HCT116 (cell line): ENCODE measurements at regions not wholly inside any gene's neighbourhood (a gene's known extent, or its start where the extent isn't known, plus 50 kb on each side); places are given as distances from the start of the nearest gene placed in this dataset.

Experiments used
- ATAC-seq: fragments of 200-7000 bp; cut with Tn5 transposase; 2 replicates; pipeline ENCODE4 v1.9.1; 2020; ENCODE audit warnings: mild to moderate bottlenecking, moderate library complexity
- BruUV-seq: library from RNA; stranded (reverse); fragments of 400-500 nt; replicated peaks from 2 replicates; lab custom pipeline; 2021; lab: Mats Ljungman, UMichigan
- CTCF ChIA-PET: fragments of 300-600 bp; sonication (Branson Sonifier 250); formaldehyde crosslinking; loops from one replicate; lab custom pipeline; 2021; ENCODE audit warnings: antibody characterized with exemption; lab: Charles Lee
- POLR2A ChIA-PET: fragments of 300-600, 350-600 bp; sonication (Branson Sonifier 250); formaldehyde crosslinking; loops from one replicate; lab custom pipeline; 2021; ENCODE audit warnings: antibody characterized with exemption; lab: Charles Lee
- RAD21 ChIA-PET, 2 experiments: fragments of 300-600 bp; sonication (Branson Sonifier 250); formaldehyde crosslinking; loops; one replicate each; lab custom pipeline; 2023; ENCODE audit warnings: low total read pairs in 2 of 2; ENCODE audit not compliant: uncharacterized antibody in 2 of 2, unreplicated experiment in 2 of 2, low non-redundant PET in 1 of 2; lab: Charles Lee
- DNase-seq: peaks from one replicate; pipeline ENCODE4 v3.0.0-alpha.2; 2010; ENCODE audit warnings: low read depth, low spot score
- H2AFZ ChIP-seq: fragments of 200-600 bp; shearing (Covaris generic), sonication (generic); 2 replicates; pipeline ENCODE4 v1.6.1; 2017; ENCODE audit warnings: low read depth, mixed run types, mixed read lengths, antibody characterized with exemption, low read length; ENCODE audit not compliant: poor library complexity, severe bottlenecking
- H3K27ac ChIP-seq: 2 replicates; pipeline ENCODE4 v1.5.1; 2012; ENCODE audit warnings: low read depth, low read length
- H3K27me3 ChIP-seq: fragments of 200-600 bp; sonication (generic); 2 replicates; pipeline ENCODE4 v1.6.1; 2016; ENCODE audit warnings: mixed run types, low read length, mixed read lengths; ENCODE audit not compliant: insufficient read depth
- H3K36me3 ChIP-seq, 2 experiments: fragments of 200-500 bp in 1 of 2; fragments of 200-600 bp in 1 of 2; sonication (Bioruptor generic) in 1 of 2; sonication (generic) in 1 of 2; 2 replicates each; pipeline versions ENCODE4 v1.5.1 to v1.6.1; 2014 to 2016; ENCODE audit warnings: low read length in 2 of 2, inconsistent platforms in 1 of 2, mixed read lengths in 1 of 2, mixed run types in 1 of 2; ENCODE audit not compliant: insufficient read depth in 2 of 2, control insufficient read depth in 1 of 2
- H3K4me1 ChIP-seq, 2 experiments: fragments of 200-600 bp in 1 of 2; sonication (generic) in 1 of 2; 2 replicates each; pipeline versions ENCODE4 v1.5.1 to v1.6.1; 2012 to 2017; ENCODE audit warnings: low read length in 2 of 2, inconsistent platforms in 1 of 2, mild to moderate bottlenecking in 1 of 2, mixed read lengths in 1 of 2, mixed run types in 1 of 2, moderate library complexity in 1 of 2; ENCODE audit not compliant: insufficient read depth in 2 of 2, control insufficient read depth in 1 of 2
- H3K4me2 ChIP-seq: fragments of 200-600 bp; sonication (generic); 2 replicates; pipeline ENCODE4 v1.6.1; 2017; ENCODE audit warnings: mixed run types, low read length, mixed read lengths
- H3K4me3 ChIP-seq, 2 experiments: fragments of 200-600 bp in 1 of 2; sonication (generic) in 1 of 2; replicated peaks in 1 of 2; 2 replicates each; pipeline ENCODE4 v1.5.1; 2011 to 2016; ENCODE audit warnings: low read length in 2 of 2, control low read depth in 1 of 2, low read depth in 1 of 2, mild to moderate bottlenecking in 1 of 2, mixed read lengths in 1 of 2, mixed run types in 1 of 2
- H3K79me2 ChIP-seq: fragments of 200-600 bp; sonication (generic); 2 replicates; pipeline ENCODE4 v1.6.1; 2017; ENCODE audit warnings: mild to moderate bottlenecking, mixed run types, low read length, moderate library complexity, mixed read lengths; ENCODE audit not compliant: insufficient read depth
- H3K9ac ChIP-seq: fragments of 200-600 bp; sonication (generic); 2 replicates; pipeline ENCODE4 v1.6.1; 2016; ENCODE audit warnings: low read length, mixed read lengths
- H3K9me2 ChIP-seq: fragments of 200-600 bp; sonication (generic), shearing (Covaris generic); 2 replicates; pipeline ENCODE4 v1.6.1; 2017; ENCODE audit warnings: mixed run types, mild to moderate bottlenecking, moderate library complexity; ENCODE audit not compliant: insufficient read depth
- H3K9me3 ChIP-seq, 2 experiments: fragments of 200-500 bp in 1 of 2; fragments of 200-600 bp in 1 of 2; sonication (Bioruptor generic) in 1 of 2; sonication (generic) in 1 of 2; 2 replicates each; pipeline ENCODE4 v1.6.1; 2014 to 2017; ENCODE audit warnings: low read length in 2 of 2, mixed read lengths in 2 of 2, inconsistent platforms in 1 of 2, low read depth in 1 of 2, mild to moderate bottlenecking in 1 of 2, mixed run types in 1 of 2, moderate library complexity in 1 of 2; ENCODE audit not compliant: control insufficient read depth in 1 of 2, insufficient read depth in 1 of 2
- H4K20me1 ChIP-seq: fragments of 200-600 bp; sonication (generic), shearing (Covaris generic); 2 replicates; pipeline ENCODE4 v1.6.1; 2017; ENCODE audit warnings: mixed run types, mild to moderate bottlenecking, moderate library complexity; ENCODE audit not compliant: insufficient read depth
- CBX3 ChIP-seq: IDR thresholded peaks from 2 replicates; pipeline ENCODE4 v1.6.1; 2012; ENCODE audit warnings: low read depth
- CEBPB ChIP-seq: IDR thresholded peaks from 2 replicates; pipeline ENCODE4 v1.6.1; 2012; ENCODE audit warnings: low read depth
- EGR1 ChIP-seq: IDR thresholded peaks from 2 replicates; pipeline ENCODE4 v1.6.1; 2012; ENCODE audit warnings: low read depth
- ELF1 ChIP-seq: IDR thresholded peaks from 2 replicates; pipeline ENCODE4 v1.6.1; 2012; ENCODE audit warnings: low read depth, borderline replicate concordance
- EZH2phosphoT487 ChIP-seq: fragments of 200-600 bp; IDR thresholded peaks from 2 replicates; pipeline ENCODE4 v1.6.1; 2018; ENCODE audit warnings: antibody characterized with exemption, borderline replicate concordance
- FOSL1 ChIP-seq: IDR thresholded peaks from 2 replicates; pipeline ENCODE4 v1.6.1; 2012; ENCODE audit warnings: low read depth
- JUND ChIP-seq: IDR thresholded peaks from 2 replicates; pipeline ENCODE4 v1.6.1; 2012
- MAX ChIP-seq: IDR thresholded peaks from 2 replicates; pipeline ENCODE4 v1.6.1; 2012
- POLR2A ChIP-seq: IDR thresholded peaks from 2 replicates; pipeline ENCODE4 v1.7.0; 2011; ENCODE audit warnings: borderline replicate concordance; ENCODE audit not compliant: insufficient read depth, insufficient read length; ENCODE audit errors: extremely low read depth
- POLR2AphosphoS5 ChIP-seq: IDR thresholded peaks from 2 replicates; pipeline ENCODE4 v1.6.1; 2011; ENCODE audit warnings: mild to moderate bottlenecking, low read depth, low read length, moderate library complexity
- RAD21 ChIP-seq: IDR thresholded peaks from 2 replicates; pipeline ENCODE4 v1.6.1; 2012; ENCODE audit warnings: low read depth, mild to moderate bottlenecking
- REST ChIP-seq: IDR thresholded peaks from 2 replicates; pipeline ENCODE4 v1.6.1; 2012; ENCODE audit warnings: low read depth
- SP1 ChIP-seq: IDR thresholded peaks from 2 replicates; pipeline ENCODE4 v1.6.1; 2012; ENCODE audit warnings: low read depth
- TCF7L2 ChIP-seq: IDR thresholded peaks from 2 replicates; pipeline ENCODE4 v1.7.0; 2011; ENCODE audit warnings: borderline replicate concordance, inconsistent platforms; ENCODE audit not compliant: insufficient read depth, insufficient read length; ENCODE audit errors: extremely low read depth
- YY1 ChIP-seq: IDR thresholded peaks from 2 replicates; pipeline ENCODE4 v1.6.1; 2011; ENCODE audit warnings: low read length, low read depth, moderate library complexity, mild to moderate bottlenecking; ENCODE audit not compliant: insufficient replicate concordance; ENCODE audit errors: extremely low read depth
- ZNF274 ChIP-seq: fragments of 200-500 bp; sonication (Bioruptor generic); IDR thresholded peaks from 2 replicates; pipeline ENCODE4 v1.6.1; 2014; ENCODE audit warnings: mild to moderate bottlenecking, low read depth, low read length, inconsistent platforms
- intact Hi-C: fragments of 100-400 bp; cut with micrococcal nuclease; formaldehyde crosslinking; loops from 2 replicates; pipeline ENCODE4 v1.10.0; 2022

- Histone ChIP-seq H3K79me2 (no peaks in the 10 kb centered on the region), H3K4me2 (no peak overlapping the region), H3K9me3 (no peaks in the 10 kb centered on the region), H3K27ac (no peak overlapping the region), H2AFZ (no peak overlapping the region), H4K20me1 (no peaks in the 10 kb centered on the region), H3K9ac (no peak overlapping the region), H3K4me3 (no peak overlapping the region), H3K9me2 (no peaks in the 10 kb centered on the region), H3K4me1 (no peaks in the 10 kb centered on the region), H3K36me3 (no peaks in the 10 kb centered on the region), H3K27me3 (peaks cover 5% of the 10 kb centered on the region; the same call in 1 of the 2 replicates)
- intact Hi-C loops, result no loop called here
- ChIA-PET CTCF (no interaction called here), POLR2A (no interaction called here), RAD21 (no interaction called here)
- DNase-seq (no peak), ATAC-seq (no peak)
- BruUV-seq, result no TSS peak
- no peak for TF ChIP-seq ELF1
- TF ChIP-seq REST, result no peak
- TF ChIP-seq POLR2AphosphoS5, result no peak
- TF ChIP-seq TCF7L2, result no peak
- TF ChIP-seq FOSL1, result no peak
- no peak for TF ChIP-seq MAX
- TF ChIP-seq CBX3, result no peak
- TF ChIP-seq SP1, result no peak
- no peak for TF ChIP-seq CEBPB
- no peak for TF ChIP-seq POLR2A
- TF ChIP-seq RAD21, result no peak
- TF ChIP-seq EGR1, result no peak
- no peak for TF ChIP-seq EZH2phosphoT487
- no peak for TF ChIP-seq JUND
- TF ChIP-seq YY1, result no peak
- no peak for TF ChIP-seq ZNF274
Observed at GRCh38 chr15:69719527-69720240, 267.1 kb downstream of the RPLP1 start.
